WI38 (cell line): ENCODE measurements at regions not wholly inside any gene's neighbourhood (a gene's known extent, or its start where the extent isn't known, plus 50 kb on each side); places are given as distances from the start of the nearest gene placed in this dataset.

Experiments
- H3K4me3 ChIP-seq: 2 replicates; pipeline ENCODE4 v1.5.1; 2011; ENCODE audit warnings: low read depth, mild to moderate bottlenecking, control low read depth, low read length
- TF ChIP-seq, protein P1 (sequence below): IDR thresholded peaks from 2 replicates; pipeline ENCODE4 v1.5.1; 2012; ENCODE audit warnings: low read depth, mild to moderate bottlenecking, control low read depth, low read length

DNA sequence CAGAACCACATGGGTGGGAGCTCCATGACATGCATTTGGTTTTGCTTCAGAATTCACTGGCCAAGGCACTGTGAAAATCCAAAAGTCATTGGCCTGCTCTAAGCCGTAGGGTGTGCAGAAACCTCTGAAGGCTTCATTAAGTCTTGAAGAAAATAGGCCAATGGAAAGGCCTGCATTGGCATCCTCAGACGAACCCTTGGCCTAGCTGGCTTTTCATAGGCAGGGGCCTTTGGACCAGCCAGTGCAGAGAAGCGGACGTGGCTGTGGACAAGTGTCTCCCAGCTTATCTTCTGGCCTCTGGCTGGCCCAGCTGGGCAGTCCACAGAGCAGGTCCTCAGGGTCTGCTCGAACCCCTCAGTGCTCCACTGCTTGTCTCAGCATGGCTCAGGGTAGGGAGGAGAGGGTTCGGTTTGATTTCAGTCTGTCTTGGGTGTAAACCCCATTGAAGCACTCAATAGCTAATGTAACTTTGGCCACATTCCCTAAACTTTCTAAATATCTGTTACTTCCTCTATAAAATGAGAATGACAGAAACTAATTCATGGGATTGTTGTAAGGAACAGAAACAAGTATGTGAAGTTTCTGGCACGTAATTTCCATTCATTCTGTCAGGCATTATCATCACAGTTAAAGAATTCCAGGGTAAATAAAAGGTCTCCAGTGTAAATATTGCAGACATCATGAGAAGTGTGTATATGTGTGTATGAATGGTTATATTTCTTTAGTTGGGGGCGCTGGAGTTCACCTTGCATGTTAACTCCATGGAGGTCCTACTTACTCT, 125.5 kb downstream of the TFCP2L1 start:
- no peak overlapping the region for H3K4me3 ChIP-seq
- TF ChIP-seq, protein P1, sequence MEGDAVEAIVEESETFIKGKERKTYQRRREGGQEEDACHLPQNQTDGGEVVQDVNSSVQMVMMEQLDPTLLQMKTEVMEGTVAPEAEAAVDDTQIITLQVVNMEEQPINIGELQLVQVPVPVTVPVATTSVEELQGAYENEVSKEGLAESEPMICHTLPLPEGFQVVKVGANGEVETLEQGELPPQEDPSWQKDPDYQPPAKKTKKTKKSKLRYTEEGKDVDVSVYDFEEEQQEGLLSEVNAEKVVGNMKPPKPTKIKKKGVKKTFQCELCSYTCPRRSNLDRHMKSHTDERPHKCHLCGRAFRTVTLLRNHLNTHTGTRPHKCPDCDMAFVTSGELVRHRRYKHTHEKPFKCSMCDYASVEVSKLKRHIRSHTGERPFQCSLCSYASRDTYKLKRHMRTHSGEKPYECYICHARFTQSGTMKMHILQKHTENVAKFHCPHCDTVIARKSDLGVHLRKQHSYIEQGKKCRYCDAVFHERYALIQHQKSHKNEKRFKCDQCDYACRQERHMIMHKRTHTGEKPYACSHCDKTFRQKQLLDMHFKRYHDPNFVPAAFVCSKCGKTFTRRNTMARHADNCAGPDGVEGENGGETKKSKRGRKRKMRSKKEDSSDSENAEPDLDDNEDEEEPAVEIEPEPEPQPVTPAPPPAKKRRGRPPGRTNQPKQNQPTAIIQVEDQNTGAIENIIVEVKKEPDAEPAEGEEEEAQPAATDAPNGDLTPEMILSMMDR: no peak

DNA sequence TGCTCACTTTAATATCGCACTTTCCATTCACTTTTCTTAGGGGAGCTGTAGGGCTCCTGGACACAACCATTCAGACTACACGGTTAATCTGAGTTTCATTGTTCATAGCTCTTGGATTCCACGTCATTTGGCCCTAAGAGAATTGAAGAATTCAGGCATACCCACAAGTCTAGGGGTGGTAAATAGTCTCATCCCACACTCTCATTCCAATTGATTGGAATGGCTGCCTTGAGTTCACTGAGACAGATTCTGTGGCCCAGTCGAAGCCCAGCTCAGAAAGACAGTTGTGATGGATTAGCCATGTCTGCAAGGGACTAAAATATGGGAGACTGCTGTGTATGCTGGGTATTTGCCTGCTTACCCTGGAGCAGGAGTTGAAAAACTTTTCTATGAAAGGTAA, 124.6 kb downstream of the TFCP2L1 start:
- TF ChIP-seq, protein P1: no peak
- no peak overlapping the region for H3K4me3 ChIP-seq

DNA sequence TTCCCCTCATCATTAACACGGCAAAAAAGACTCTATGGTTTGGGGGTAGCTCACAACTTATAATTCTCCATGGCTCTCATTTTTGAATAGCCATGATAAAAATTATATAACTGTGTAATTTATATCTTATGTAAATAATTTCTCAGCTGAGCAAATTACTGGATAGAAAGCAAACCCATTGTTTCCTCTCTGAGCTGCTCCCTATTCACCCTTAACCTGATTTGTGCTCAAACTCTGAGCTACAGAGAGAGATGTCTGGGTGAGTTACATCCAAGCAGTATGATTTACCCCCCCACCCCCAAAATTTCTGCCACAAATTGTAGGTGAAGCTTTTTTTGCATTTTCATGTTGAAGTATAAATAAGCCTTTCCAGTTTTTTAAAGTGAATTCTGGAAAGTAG, 123.7 kb downstream of the TFCP2L1 start:
- TF ChIP-seq, protein P1: no peak
- no peak overlapping the region for H3K4me3 ChIP-seq

DNA sequence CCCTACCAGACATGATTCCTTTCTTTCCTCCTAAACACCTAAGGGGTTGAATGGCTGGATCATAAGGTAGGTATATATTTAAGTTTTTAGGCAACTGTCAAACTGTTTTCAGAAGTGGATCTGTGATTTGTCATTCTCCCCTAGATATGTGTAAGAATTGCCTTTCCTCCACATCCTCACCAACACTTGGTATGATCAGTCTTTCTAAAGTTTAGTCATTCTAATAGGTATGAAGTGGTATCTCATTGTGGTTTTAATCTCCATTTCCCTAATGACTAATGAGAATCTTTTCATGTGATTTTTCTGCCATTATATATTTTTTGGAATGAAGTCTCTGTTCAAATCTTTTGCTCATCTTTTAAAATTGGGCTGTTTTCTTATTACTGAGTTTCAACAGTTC, 122.1 kb downstream of the TFCP2L1 start:
- TF ChIP-seq, protein P1: no peak
- no peak overlapping the region for H3K4me3 ChIP-seq

DNA sequence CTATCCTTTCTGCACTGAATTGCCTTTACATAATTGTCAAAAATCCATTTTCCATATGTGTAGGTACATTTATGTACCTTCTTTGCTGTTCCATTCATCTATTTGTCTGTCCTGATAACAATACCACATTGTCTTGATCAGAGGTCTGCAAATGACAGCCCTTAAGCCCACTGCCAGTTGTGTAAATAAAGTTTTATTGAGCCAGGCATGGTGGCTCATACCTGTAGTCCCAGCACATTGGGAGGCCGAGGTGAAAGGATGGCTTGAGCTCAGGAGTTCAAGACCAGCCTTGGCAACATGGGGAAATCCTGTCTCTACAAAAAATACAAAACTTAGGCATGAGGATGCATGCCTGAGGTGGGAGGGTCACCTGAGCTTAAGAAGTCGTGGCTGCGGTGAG, 121.0 kb downstream of the TFCP2L1 start:
- TF ChIP-seq, protein P1: no peak

DNA sequence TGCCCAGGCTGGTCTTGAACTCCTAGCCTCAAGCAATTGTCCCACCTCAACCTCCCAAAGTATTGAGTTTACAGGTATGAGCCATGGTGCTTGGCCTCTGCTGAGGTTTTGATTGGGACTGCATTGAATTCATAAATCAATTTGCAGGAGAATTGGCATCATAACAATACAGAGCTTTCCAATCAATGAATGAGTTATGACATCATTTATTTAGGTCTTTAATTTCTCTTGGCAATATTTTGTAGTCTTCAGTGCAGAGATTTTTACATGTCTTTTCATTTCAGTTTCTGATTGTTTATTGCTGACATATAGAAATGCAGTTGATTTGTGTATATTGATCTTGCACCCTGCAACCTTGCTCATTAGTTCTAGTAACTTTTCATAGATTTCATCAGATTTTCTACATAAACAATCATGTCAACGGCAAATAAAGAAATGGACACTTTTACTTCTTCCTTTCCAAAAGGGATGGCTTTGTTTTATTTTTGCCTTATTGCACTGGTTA, 119.9 kb downstream of the TFCP2L1 start:
- TF ChIP-seq, protein P1: no peak
- H3K4me3 ChIP-seq: no peak overlapping the region

More for the DNA sequence above, 121.0 kb downstream of the TFCP2L1 start:
- no peak overlapping the region for H3K4me3 ChIP-seq
